GM23338 (cell line): ENCODE measurements at regions not wholly inside any gene's neighbourhood (a gene's known extent, or its start where the extent isn't known, plus 50 kb on each side); places are given as distances from the start of the nearest gene placed in this dataset.

ENCODE experiments used
- ATAC-seq: fragments of 200-7000 bp; cut with Tn5 transposase; 3 replicates; pipeline ENCODE4 v1.9.1; 2020
- DNase-seq: peaks from one replicate; pipeline ENCODE4 v3.0.0-alpha.2; 2015; ENCODE audit warnings: low spot score
- H2AFZ ChIP-seq: fragments of 200-600 bp; sonication (generic); 2 replicates; pipeline ENCODE4 v1.8.0; 2016; ENCODE audit warnings: antibody characterized with exemption, mild to moderate bottlenecking, moderate library complexity
- H3F3A ChIP-seq: fragments of 200-600 bp; sonication (generic); replicated peaks from 2 replicates; pipeline ENCODE4 v1.8.0; 2017; ENCODE audit warnings: antibody characterized with exemption, mixed run types, low read depth
- H3K27ac ChIP-seq: fragments of 200-600 bp; sonication (generic); 2 replicates; pipeline ENCODE4 v1.6.1; 2016; ENCODE audit warnings: low read depth
- H3K27me3 ChIP-seq: fragments of 200-600 bp; sonication (generic); 2 replicates; pipeline ENCODE4 v1.8.0; 2016; ENCODE audit warnings: mild to moderate bottlenecking, mixed run types, moderate library complexity; ENCODE audit not compliant: insufficient read depth
- H3K36me3 ChIP-seq: fragments of 200-600 bp; sonication (generic); 2 replicates; pipeline ENCODE4 v1.8.0; 2016; ENCODE audit warnings: mild to moderate bottlenecking; ENCODE audit not compliant: insufficient read depth
- H3K4me1 ChIP-seq: fragments of 200-600 bp; sonication (generic); 2 replicates; pipeline ENCODE4 v1.8.0; 2016; ENCODE audit warnings: mild to moderate bottlenecking, moderate library complexity; ENCODE audit not compliant: insufficient read depth
- H3K4me2 ChIP-seq: fragments of 200-600 bp; sonication (generic); 2 replicates; pipeline ENCODE4 v1.7.1; 2017; ENCODE audit warnings: mixed run types
- H3K4me3 ChIP-seq: fragments of 200-600 bp; sonication (generic); 2 replicates; pipeline ENCODE4 v1.6.1; 2016; ENCODE audit warnings: mixed run types
- H3K79me2 ChIP-seq: fragments of 200-600 bp; sonication (generic); replicated peaks from 2 replicates; pipeline ENCODE4 v1.8.0; 2017; ENCODE audit warnings: mild to moderate bottlenecking; ENCODE audit not compliant: insufficient read depth
- H3K9me2 ChIP-seq: fragments of 200-600 bp; sonication (generic); 2 replicates; pipeline ENCODE4 v1.8.0; 2017; ENCODE audit not compliant: insufficient read depth
- H4K20me1 ChIP-seq: fragments of 200-600 bp; sonication (generic); replicated peaks from 2 replicates; pipeline ENCODE4 v1.8.0; 2017; ENCODE audit warnings: mild to moderate bottlenecking; ENCODE audit not compliant: insufficient read depth
- H3K27ac Mint-ChIP-seq: 2 replicates; pipeline ENCODE4 v1.8.0; 2020; ENCODE audit warnings: inconsistent platforms, mild to moderate bottlenecking, moderate library complexity, mixed read lengths
- H3K27me3 Mint-ChIP-seq: 3 replicates; pipeline ENCODE4 v1.8.0; 2022; ENCODE audit warnings: low read depth, mild to moderate bottlenecking, moderate library complexity, mixed read lengths, inconsistent platforms; ENCODE audit not compliant: insufficient read depth, poor library complexity
- H3K36me3 Mint-ChIP-seq: 3 replicates; pipeline ENCODE4 v1.8.0; 2021; ENCODE audit warnings: low read depth, mild to moderate bottlenecking, inconsistent platforms, moderate library complexity, mixed read lengths
- H3K4me1 Mint-ChIP-seq: 3 replicates; pipeline ENCODE4 v1.8.0; 2020; ENCODE audit warnings: mild to moderate bottlenecking, inconsistent platforms, mixed read lengths
- H3K4me3 Mint-ChIP-seq: 3 replicates; pipeline ENCODE4 v1.8.0; 2021; ENCODE audit warnings: moderate library complexity, mild to moderate bottlenecking, inconsistent platforms, mixed read lengths
- H3K9me3 Mint-ChIP-seq: 3 replicates; pipeline ENCODE4 v1.8.0; 2020; ENCODE audit warnings: moderate library complexity, mild to moderate bottlenecking, inconsistent platforms, mixed read lengths
- CREB1 ChIP-seq: fragments of 250-450 bp; sonication (Bioruptor Pico); IDR thresholded peaks from 2 replicates; pipeline ENCODE4 v1.5.0; 2020; ENCODE audit warnings: low read depth, mild to moderate bottlenecking, moderate library complexity
- EZH2 ChIP-seq: fragments of 200-600 bp; sonication (generic); IDR thresholded peaks from one replicate; pipeline ENCODE4 v1.8.0; 2017; ENCODE audit warnings: antibody characterized with exemption, mild to moderate bottlenecking, low read depth; ENCODE audit not compliant: unreplicated experiment
- STAT1 ChIP-seq: IDR thresholded peaks from one replicate; pipeline ENCODE4 v1.6.1; 2016; ENCODE audit warnings: antibody characterized with exemption; ENCODE audit not compliant: unreplicated experiment
- ZNF114 ChIP-seq: fragments of 250-450 bp; sonication (Bioruptor Pico); IDR thresholded peaks from 2 replicates; pipeline ENCODE4 v1.5.0; 2020; ENCODE audit warnings: mild to moderate bottlenecking, moderate library complexity
- ZNF331 ChIP-seq: fragments of 250-450 bp; sonication (Bioruptor Pico); IDR thresholded peaks from 2 replicates; pipeline ENCODE4 v1.5.0; 2020; ENCODE audit warnings: low read depth, mild to moderate bottlenecking, moderate library complexity
- TF ChIP-seq, protein P1 (sequence below): fragments of 250-450 bp; sonication (Bioruptor Pico); IDR thresholded peaks from 2 replicates; pipeline ENCODE4 v1.5.0; 2020; ENCODE audit warnings: mild to moderate bottlenecking, moderate library complexity
- TF ChIP-seq, protein P2 (sequence below), 2 experiments: fragments of 200-600 bp in 1 of 2; sonication (generic) in 1 of 2; conservative IDR thresholded peaks; 2 replicates each; pipeline versions ENCODE4 v1.5.1 to v1.6.1; 2016 to 2017; ENCODE audit warnings: antibody characterized with exemption in 2 of 2, low read depth in 2 of 2, mild to moderate bottlenecking in 2 of 2, moderate library complexity in 1 of 2
- TF ChIP-seq, protein P3 (sequence below): IDR thresholded peaks from 2 replicates; pipeline ENCODE4 v1.6.1; 2016; ENCODE audit warnings: antibody characterized with exemption
- TF ChIP-seq, protein P4 (sequence below): IDR thresholded peaks from one replicate; pipeline ENCODE4 v1.6.1; 2018; ENCODE audit warnings: antibody characterized with exemption; ENCODE audit not compliant: unreplicated experiment

DNA sequence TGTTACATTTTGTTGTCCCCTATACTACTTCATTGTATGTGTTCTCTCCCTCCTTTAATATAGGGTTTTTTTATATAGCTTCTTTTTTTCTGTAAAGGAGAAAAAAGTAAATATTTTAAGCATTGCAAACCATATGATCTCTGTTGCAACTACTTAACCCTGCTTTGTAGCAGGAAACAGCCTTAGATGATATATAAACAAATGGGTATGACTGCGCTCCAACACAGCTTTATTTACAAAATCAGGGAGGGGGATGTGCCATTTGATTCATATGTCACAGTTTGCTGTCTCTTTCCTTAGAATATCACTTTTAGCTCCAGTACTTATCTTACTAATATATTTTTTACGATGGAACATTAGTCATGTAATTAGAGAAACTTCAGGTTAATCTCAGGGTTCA, 155.2 kb upstream of the GNAI1 start (continued):
- TF ChIP-seq, protein P1, sequence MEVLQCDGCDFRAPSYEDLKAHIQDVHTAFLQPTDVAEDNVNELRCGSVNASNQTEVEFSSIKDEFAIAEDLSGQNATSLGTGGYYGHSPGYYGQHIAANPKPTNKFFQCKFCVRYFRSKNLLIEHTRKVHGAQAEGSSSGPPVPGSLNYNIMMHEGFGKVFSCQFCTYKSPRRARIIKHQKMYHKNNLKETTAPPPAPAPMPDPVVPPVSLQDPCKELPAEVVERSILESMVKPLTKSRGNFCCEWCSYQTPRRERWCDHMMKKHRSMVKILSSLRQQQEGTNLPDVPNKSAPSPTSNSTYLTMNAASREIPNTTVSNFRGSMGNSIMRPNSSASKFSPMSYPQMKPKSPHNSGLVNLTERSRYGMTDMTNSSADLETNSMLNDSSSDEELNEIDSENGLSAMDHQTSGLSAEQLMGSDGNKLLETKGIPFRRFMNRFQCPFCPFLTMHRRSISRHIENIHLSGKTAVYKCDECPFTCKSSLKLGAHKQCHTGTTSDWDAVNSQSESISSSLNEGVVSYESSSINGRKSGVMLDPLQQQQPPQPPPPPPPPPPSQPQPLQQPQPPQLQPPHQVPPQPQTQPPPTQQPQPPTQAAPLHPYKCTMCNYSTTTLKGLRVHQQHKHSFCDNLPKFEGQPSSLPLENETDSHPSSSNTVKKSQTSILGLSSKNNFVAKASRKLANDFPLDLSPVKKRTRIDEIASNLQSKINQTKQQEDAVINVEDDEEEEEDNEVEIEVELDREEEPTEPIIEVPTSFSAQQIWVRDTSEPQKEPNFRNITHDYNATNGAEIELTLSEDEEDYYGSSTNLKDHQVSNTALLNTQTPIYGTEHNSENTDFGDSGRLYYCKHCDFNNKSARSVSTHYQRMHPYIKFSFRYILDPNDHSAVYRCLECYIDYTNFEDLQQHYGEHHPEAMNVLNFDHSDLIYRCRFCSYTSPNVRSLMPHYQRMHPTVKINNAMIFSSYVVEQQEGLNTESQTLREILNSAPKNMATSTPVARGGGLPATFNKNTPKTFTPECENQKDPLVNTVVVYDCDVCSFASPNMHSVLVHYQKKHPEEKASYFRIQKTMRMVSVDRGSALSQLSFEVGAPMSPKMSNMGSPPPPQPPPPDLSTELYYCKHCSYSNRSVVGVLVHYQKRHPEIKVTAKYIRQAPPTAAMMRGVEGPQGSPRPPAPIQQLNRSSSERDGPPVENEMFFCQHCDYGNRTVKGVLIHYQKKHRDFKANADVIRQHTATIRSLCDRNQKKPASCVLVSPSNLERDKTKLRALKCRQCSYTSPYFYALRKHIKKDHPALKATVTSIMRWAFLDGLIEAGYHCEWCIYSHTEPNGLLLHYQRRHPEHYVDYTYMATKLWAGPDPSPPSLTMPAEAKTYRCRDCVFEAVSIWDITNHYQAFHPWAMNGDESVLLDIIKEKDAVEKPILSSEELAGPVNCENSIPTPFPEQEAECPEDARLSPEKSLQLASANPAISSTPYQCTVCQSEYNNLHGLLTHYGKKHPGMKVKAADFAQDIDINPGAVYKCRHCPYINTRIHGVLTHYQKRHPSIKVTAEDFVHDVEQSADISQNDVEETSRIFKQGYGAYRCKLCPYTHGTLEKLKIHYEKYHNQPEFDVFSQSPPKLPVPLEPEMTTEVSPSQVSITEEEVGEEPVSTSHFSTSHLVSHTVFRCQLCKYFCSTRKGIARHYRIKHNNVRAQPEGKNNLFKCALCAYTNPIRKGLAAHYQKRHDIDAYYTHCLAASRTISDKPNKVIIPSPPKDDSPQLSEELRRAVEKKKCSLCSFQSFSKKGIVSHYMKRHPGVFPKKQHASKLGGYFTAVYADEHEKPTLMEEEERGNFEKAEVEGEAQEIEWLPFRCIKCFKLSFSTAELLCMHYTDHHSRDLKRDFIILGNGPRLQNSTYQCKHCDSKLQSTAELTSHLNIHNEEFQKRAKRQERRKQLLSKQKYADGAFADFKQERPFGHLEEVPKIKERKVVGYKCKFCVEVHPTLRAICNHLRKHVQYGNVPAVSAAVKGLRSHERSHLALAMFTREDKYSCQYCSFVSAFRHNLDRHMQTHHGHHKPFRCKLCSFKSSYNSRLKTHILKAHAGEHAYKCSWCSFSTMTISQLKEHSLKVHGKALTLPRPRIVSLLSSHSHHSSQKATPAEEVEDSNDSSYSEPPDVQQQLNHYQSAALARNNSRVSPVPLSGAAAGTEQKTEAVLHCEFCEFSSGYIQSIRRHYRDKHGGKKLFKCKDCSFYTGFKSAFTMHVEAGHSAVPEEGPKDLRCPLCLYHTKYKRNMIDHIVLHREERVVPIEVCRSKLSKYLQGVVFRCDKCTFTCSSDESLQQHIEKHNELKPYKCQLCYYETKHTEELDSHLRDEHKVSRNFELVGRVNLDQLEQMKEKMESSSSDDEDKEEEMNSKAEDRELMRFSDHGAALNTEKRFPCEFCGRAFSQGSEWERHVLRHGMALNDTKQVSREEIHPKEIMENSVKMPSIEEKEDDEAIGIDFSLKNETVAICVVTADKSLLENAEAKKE (CRISPR knock-in tag), result no peak
- TF ChIP-seq ZNF114, result no peak
- TF ChIP-seq, protein P2, sequence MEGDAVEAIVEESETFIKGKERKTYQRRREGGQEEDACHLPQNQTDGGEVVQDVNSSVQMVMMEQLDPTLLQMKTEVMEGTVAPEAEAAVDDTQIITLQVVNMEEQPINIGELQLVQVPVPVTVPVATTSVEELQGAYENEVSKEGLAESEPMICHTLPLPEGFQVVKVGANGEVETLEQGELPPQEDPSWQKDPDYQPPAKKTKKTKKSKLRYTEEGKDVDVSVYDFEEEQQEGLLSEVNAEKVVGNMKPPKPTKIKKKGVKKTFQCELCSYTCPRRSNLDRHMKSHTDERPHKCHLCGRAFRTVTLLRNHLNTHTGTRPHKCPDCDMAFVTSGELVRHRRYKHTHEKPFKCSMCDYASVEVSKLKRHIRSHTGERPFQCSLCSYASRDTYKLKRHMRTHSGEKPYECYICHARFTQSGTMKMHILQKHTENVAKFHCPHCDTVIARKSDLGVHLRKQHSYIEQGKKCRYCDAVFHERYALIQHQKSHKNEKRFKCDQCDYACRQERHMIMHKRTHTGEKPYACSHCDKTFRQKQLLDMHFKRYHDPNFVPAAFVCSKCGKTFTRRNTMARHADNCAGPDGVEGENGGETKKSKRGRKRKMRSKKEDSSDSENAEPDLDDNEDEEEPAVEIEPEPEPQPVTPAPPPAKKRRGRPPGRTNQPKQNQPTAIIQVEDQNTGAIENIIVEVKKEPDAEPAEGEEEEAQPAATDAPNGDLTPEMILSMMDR (conservative IDR thresholded peaks at IDR 0.05; ENCODE audit: low read depth in 2 of 2), result no peak

DNA sequence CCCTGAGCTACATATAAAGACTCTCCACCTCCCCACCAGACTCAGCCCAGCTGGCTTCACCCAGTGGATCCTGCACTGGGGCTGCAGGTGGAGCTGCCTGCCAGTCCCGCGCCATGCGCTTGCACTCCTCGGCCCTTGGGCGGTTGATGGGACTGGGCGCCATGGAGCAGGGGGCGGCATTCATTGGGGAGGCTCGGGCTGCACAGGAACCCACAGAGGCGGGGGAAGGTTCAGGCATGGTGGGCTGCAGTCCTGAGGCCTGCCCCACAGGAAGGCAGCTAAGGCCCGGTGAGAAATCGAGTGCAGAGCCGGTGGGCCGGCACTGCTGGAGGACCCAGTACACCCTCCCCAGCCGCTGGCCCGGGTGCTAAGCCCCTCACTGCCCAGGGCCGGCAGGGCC, 157.2 kb upstream of the GNAI1 start:
- Mint-ChIP-seq H3K4me3 (no peak overlapping the region), H3K36me3 (0 out of 3 replicates have a peak, but pooled peaks cover 2% of the 10 kb centered on the region), H3K4me1 (no peaks in the 10 kb centered on the region), H3K27me3 (no peaks in the 10 kb centered on the region), H3K9me3 (peaks cover 7% of the 10 kb centered on the region; the same call in 1 of the 3 replicates), H3K27ac (no peak overlapping the region)
- Histone ChIP-seq H2AFZ (no peak overlapping the region), H4K20me1 (no peaks in the 10 kb centered on the region), H3F3A (no peaks in the 10 kb centered on the region), H3K4me1 (no peaks in the 10 kb centered on the region), H3K9me2 (no peaks in the 10 kb centered on the region), H3K36me3 (no peaks in the 10 kb centered on the region), H3K4me3 (no peak overlapping the region), H3K27me3 (no peaks in the 10 kb centered on the region), H3K27ac (no peak overlapping the region), H3K4me2 (no peak overlapping the region), H3K79me2 (no peaks in the 10 kb centered on the region)
- ATAC-seq (no peak), DNase-seq (no peak)
- TF ChIP-seq ZNF114, result no peak
- TF ChIP-seq, protein P3, sequence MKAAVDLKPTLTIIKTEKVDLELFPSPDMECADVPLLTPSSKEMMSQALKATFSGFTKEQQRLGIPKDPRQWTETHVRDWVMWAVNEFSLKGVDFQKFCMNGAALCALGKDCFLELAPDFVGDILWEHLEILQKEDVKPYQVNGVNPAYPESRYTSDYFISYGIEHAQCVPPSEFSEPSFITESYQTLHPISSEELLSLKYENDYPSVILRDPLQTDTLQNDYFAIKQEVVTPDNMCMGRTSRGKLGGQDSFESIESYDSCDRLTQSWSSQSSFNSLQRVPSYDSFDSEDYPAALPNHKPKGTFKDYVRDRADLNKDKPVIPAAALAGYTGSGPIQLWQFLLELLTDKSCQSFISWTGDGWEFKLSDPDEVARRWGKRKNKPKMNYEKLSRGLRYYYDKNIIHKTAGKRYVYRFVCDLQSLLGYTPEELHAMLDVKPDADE, result no peak
- TF ChIP-seq ZNF331 (CRISPR knock-in tag), result no peak
- TF ChIP-seq CREB1 (CRISPR knock-in tag), result no peak
- TF ChIP-seq, protein P4, sequence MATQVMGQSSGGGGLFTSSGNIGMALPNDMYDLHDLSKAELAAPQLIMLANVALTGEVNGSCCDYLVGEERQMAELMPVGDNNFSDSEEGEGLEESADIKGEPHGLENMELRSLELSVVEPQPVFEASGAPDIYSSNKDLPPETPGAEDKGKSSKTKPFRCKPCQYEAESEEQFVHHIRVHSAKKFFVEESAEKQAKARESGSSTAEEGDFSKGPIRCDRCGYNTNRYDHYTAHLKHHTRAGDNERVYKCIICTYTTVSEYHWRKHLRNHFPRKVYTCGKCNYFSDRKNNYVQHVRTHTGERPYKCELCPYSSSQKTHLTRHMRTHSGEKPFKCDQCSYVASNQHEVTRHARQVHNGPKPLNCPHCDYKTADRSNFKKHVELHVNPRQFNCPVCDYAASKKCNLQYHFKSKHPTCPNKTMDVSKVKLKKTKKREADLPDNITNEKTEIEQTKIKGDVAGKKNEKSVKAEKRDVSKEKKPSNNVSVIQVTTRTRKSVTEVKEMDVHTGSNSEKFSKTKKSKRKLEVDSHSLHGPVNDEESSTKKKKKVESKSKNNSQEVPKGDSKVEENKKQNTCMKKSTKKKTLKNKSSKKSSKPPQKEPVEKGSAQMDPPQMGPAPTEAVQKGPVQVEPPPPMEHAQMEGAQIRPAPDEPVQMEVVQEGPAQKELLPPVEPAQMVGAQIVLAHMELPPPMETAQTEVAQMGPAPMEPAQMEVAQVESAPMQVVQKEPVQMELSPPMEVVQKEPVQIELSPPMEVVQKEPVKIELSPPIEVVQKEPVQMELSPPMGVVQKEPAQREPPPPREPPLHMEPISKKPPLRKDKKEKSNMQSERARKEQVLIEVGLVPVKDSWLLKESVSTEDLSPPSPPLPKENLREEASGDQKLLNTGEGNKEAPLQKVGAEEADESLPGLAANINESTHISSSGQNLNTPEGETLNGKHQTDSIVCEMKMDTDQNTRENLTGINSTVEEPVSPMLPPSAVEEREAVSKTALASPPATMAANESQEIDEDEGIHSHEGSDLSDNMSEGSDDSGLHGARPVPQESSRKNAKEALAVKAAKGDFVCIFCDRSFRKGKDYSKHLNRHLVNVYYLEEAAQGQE, result no peak
- TF ChIP-seq EZH2, result no peak
- TF ChIP-seq STAT1, result no peak
